PC-3 (cell line): ENCODE measurements at regions not wholly inside any gene's neighbourhood (a gene's known extent, or its start where the extent isn't known, plus 50 kb on each side); places are given as distances from the start of the nearest gene placed in this dataset.
A peak's percentile ranks its signal among the peaks of the same experiment; 100 is the strongest.

Experiments used
- ATAC-seq: fragments of 200-7000 bp; cut with Tn5 transposase; 2 replicates; pipeline ENCODE4 v1.9.1; 2020; ENCODE audit warnings: mild to moderate bottlenecking, moderate library complexity
- BruUV-seq: library from RNA; stranded (reverse); fragments of 400-500 nt; replicated peaks from 2 replicates; lab custom pipeline; 2021; lab: Mats Ljungman, UMichigan
- CTCF ChIA-PET: fragments of 300-600 bp; sonication (Branson Sonifier 250); formaldehyde crosslinking; loops from one replicate; lab custom pipeline; 2022; ENCODE audit warnings: antibody characterized with exemption; lab: Charles Lee
- POLR2A ChIA-PET: fragments of 300-600 bp; sonication (Branson Sonifier 250); formaldehyde crosslinking; loops from one replicate; lab custom pipeline; 2022; ENCODE audit warnings: antibody characterized with exemption; ENCODE audit not compliant: unreplicated experiment; lab: Charles Lee
- DNase-seq: peaks from one replicate; pipeline ENCODE4 v3.0.0-alpha.2; 2015
- H2AFZ ChIP-seq: fragments of 300-600 bp; sonication (generic); 2 replicates; pipeline ENCODE4 v1.6.0; 2016; ENCODE audit warnings: antibody characterized with exemption, low read length
- H3F3A ChIP-seq: fragments of 300-600 bp; sonication (generic); one replicate; pipeline ENCODE4 v1.6.0; 2017; ENCODE audit warnings: antibody characterized with exemption, low read length, control low read depth, mild to moderate bottlenecking; ENCODE audit not compliant: unreplicated experiment
- H3K27ac ChIP-seq: fragments of 300-600 bp; sonication (generic); 2 replicates; pipeline ENCODE4 v1.5.1; 2016; ENCODE audit warnings: mild to moderate bottlenecking, low read length
- H3K27me3 ChIP-seq: fragments of 300-600 bp; sonication (generic); 2 replicates; pipeline ENCODE4 v1.6.1; 2016; ENCODE audit warnings: low read length, mixed read lengths
- H3K36me3 ChIP-seq: fragments of 300-600 bp; sonication (generic); 2 replicates; pipeline ENCODE4 v1.6.1; 2016; ENCODE audit warnings: low read depth, mixed run types, low read length, mixed read lengths
- H3K4me1 ChIP-seq: fragments of 300-600 bp; sonication (generic); 2 replicates; pipeline ENCODE4 v1.5.1; 2016; ENCODE audit warnings: low read length; ENCODE audit not compliant: insufficient read depth
- H3K4me2 ChIP-seq: fragments of 300-600 bp; sonication (generic); 2 replicates; pipeline ENCODE4 v1.6.0; 2016; ENCODE audit warnings: low read length
- H3K4me3 ChIP-seq: fragments of 300-600 bp; sonication (generic); 2 replicates; pipeline ENCODE4 v1.5.1; 2016; ENCODE audit warnings: mild to moderate bottlenecking, low read length, mixed read lengths
- H3K79me2 ChIP-seq: fragments of 300-600 bp; sonication (generic); 2 replicates; pipeline ENCODE4 v1.6.1; 2017; ENCODE audit warnings: low read length, mixed read lengths
- H3K9ac ChIP-seq: fragments of 300-600 bp; sonication (generic); 2 replicates; pipeline ENCODE4 v1.6.0; 2016; ENCODE audit warnings: mild to moderate bottlenecking, low read length
- H3K9me2 ChIP-seq: fragments of 300-600 bp; sonication (generic); replicated peaks from 2 replicates; pipeline ENCODE4 v1.6.1; 2016; ENCODE audit warnings: mixed run types, low read length, mixed read lengths
- H3K9me3 ChIP-seq: fragments of 300-600 bp; sonication (generic); 2 replicates; pipeline ENCODE4 v1.6.1; 2016; ENCODE audit warnings: low read length, mixed read lengths
- H4K20me1 ChIP-seq: fragments of 300-600 bp; sonication (generic); 2 replicates; pipeline ENCODE4 v1.6.1; 2016; ENCODE audit warnings: low read length, mixed read lengths
- CTCF ChIP-seq: fragments of 300-600 bp; sonication (generic); conservative IDR thresholded peaks from 2 replicates; pipeline ENCODE4 v1.5.1; 2017; ENCODE audit warnings: antibody characterized with exemption, low read depth, mild to moderate bottlenecking, low read length
- EZH2 ChIP-seq: fragments of 300-600 bp; sonication (generic); IDR thresholded peaks from one replicate; pipeline ENCODE4 v1.6.1; 2017; ENCODE audit warnings: antibody characterized with exemption, mild to moderate bottlenecking, low read length; ENCODE audit not compliant: unreplicated experiment
- EZH2phosphoT487 ChIP-seq: fragments of 300-600 bp; sonication (generic); IDR thresholded peaks from 2 replicates; pipeline ENCODE4 v1.6.1; 2018; ENCODE audit warnings: mild to moderate bottlenecking, antibody characterized with exemption, low read length, borderline replicate concordance
- intact Hi-C: fragments of 100-400 bp; cut with micrococcal nuclease; formaldehyde crosslinking; loops from 2 replicates; pipeline ENCODE4 v1.9.0; 2023

DNA sequence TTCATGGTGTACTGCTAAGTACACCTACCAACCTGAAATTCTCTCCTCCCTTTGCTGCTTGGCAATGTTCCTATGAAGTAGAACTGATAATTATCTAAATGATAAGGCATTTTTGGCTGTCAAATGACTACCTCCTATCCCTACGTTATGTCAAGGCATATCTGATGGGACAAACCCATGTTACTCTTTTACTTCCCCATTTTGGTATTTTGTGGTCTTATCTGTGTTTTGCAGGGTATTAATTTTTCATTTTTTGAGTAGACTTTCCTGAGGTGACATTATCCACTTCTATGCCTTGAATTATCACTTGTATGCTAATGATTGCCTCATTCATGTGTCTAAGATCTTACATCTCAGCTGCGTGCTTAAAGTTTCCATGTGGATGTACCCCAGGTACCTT lies 499.6 kb upstream of the B3GALT2 start:
- Histone ChIP-seq H3K4me3 (no peak overlapping the region), H2AFZ (no peak overlapping the region), H3K9me2 (no peaks in the 10 kb centered on the region), H4K20me1 (no peaks in the 10 kb centered on the region), H3K27me3 (no peaks in the 10 kb centered on the region), H3K9me3 (no peaks in the 10 kb centered on the region), H3K27ac (no peak overlapping the region), H3K79me2 (no peaks in the 10 kb centered on the region), H3K36me3 (no peaks in the 10 kb centered on the region), H3K9ac (no peak overlapping the region), H3K4me2 (no peak overlapping the region), H3K4me1 (no peaks in the 10 kb centered on the region), H3F3A (no peaks in the 10 kb centered on the region)
- CTCF ChIA-PET = no interaction called here
- ATAC-seq (no peak), DNase-seq (no peak)
- no TSS peak for BruUV-seq
- POLR2A ChIA-PET = no interaction called here
- intact Hi-C loops = no loop called here
- TF ChIP-seq EZH2phosphoT487 (no peak), CTCF (no peak), EZH2 (no peak)

GRCh38 chr1:193681422-193681821 lies 495.0 kb upstream of the B3GALT2 start:
- Histone ChIP-seq H3F3A (no peaks in the 10 kb centered on the region), H3K27me3 (no peaks in the 10 kb centered on the region), H3K27ac (no peak overlapping the region), H3K4me2 (no peak overlapping the region), H3K9me3 (no peaks in the 10 kb centered on the region), H3K9ac (no peak overlapping the region), H3K4me1 (no peaks in the 10 kb centered on the region), H3K79me2 (no peaks in the 10 kb centered on the region), H3K36me3 (no peaks in the 10 kb centered on the region), H4K20me1 (no peaks in the 10 kb centered on the region), H2AFZ (no peak overlapping the region), H3K4me3 (no peak overlapping the region), H3K9me2 (no peaks in the 10 kb centered on the region)
- ATAC-seq = peak; percentile 67
- no TSS peak for BruUV-seq
- intact Hi-C loops = no loop called here
- ChIA-PET CTCF (interaction anchor here (0.6 kb wide), 1 partner anchor 539 kb away, joined by 3 read pairs; no protein-coding TSS in a partner anchor), POLR2A (no interaction called here)
- no peak for DNase-seq
- TF ChIP-seq EZH2 = no peak
- TF ChIP-seq CTCF = no peak
- TF ChIP-seq EZH2phosphoT487 = no peak

DNA sequence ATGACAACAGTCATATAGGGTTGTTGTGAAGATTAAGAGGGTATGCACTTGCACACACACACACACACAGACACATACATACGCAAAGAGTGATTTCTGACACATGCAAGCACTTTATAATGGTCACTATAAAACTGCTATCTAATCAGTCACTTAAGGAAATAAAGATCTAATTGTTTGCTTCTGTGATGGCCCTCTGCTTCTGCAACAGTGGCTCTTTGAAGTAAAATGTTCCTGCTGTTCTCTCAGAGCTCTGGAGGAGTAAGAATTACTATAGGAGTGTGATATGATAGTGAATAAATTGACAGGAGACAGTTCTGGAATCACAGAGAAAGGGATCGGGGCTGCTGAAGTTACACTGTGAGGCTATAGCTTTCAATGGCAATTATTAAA lies 494.5 kb upstream of the B3GALT2 start:
- Histone ChIP-seq H3K4me2 (no peak overlapping the region), H3K36me3 (no peaks in the 10 kb centered on the region), H4K20me1 (no peaks in the 10 kb centered on the region), H3K27ac (no peak overlapping the region), H3K9me3 (no peaks in the 10 kb centered on the region), H3K4me3 (no peak overlapping the region), H3F3A (no peaks in the 10 kb centered on the region), H3K4me1 (no peaks in the 10 kb centered on the region), H3K79me2 (no peaks in the 10 kb centered on the region), H3K9ac (no peak overlapping the region), H3K9me2 (no peaks in the 10 kb centered on the region), H3K27me3 (no peaks in the 10 kb centered on the region), H2AFZ (no peak overlapping the region)
- ChIA-PET CTCF (interaction anchor here (0.6 kb wide), 1 partner anchor 538 kb away, joined by 3 read pairs; no protein-coding TSS in a partner anchor), POLR2A (no interaction called here)
- DNase-seq (no peak), ATAC-seq (0 out of 2 replicates have a peak, but pooled peaks have one; percentile 13)
- no TSS peak for BruUV-seq
- TF ChIP-seq CTCF = no peak
- TF ChIP-seq EZH2 = no peak
- TF ChIP-seq EZH2phosphoT487 = no peak
- intact Hi-C loops = no loop called here
